IMR-90 (cell line): ENCODE measurements at regions not wholly inside any gene's neighbourhood (a gene's known extent, or its start where the extent isn't known, plus 50 kb on each side); places are given as distances from the start of the nearest gene placed in this dataset.

Experiments used
- ATAC-seq: fragments of 200-7000 bp; cut with Tn5 transposase; 2 replicates; pipeline ENCODE4 v1.9.1; 2020; ENCODE audit warnings: low read depth, mild to moderate bottlenecking, moderate library complexity
- BruUV-seq: library from RNA; stranded (reverse); fragments of 400-500 nt; replicated peaks from 2 replicates; lab custom pipeline; 2021; lab: Mats Ljungman, UMichigan
- CTCF ChIA-PET: fragments of 300-600 bp; formaldehyde crosslinking; extraction: SDS; loops from one replicate; lab custom pipeline; 2021; ENCODE audit warnings: antibody characterized with exemption; lab: Yijun Ruan, JAX
- POLR2A ChIA-PET: fragments of 300-600 bp; sonication (Branson Sonifier 250); formaldehyde crosslinking; loops from one replicate; lab custom pipeline; 2022; ENCODE audit warnings: antibody characterized with exemption; ENCODE audit not compliant: unreplicated experiment; lab: Charles Lee
- DNase-seq: peaks from one replicate; pipeline ENCODE4 v3.0.0; 2013
- H2AFZ ChIP-seq: replicated peaks from 2 replicates; pipeline ENCODE3; 2013; ENCODE audit warnings: low read length, mild to moderate bottlenecking; ENCODE audit not compliant: poor library complexity
- H2AK5ac ChIP-seq: 2 replicates; pipeline ENCODE4 v1.6.1; 2013; ENCODE audit warnings: low read depth, low read length, inconsistent platforms
- H2AK9ac ChIP-seq: replicated peaks from 2 replicates; pipeline ENCODE3; 2013; ENCODE audit warnings: mild to moderate bottlenecking, low read depth, low read length, moderate library complexity; ENCODE audit not compliant: poor library complexity
- H2BK120ac ChIP-seq: 2 replicates; pipeline ENCODE4 v1.6.1; 2013; ENCODE audit warnings: low read depth, low read length, inconsistent platforms
- H2BK15ac ChIP-seq: 3 replicates; pipeline ENCODE4 v1.6.1; 2013; ENCODE audit warnings: low read depth, low read length, inconsistent platforms
- H2BK20ac ChIP-seq: 2 replicates; pipeline ENCODE4 v1.6.1; 2013; ENCODE audit warnings: low read depth, mild to moderate bottlenecking, inconsistent platforms, low read length, moderate library complexity
- H2BK5ac ChIP-seq: 2 replicates; pipeline ENCODE4 v1.6.1; 2013; ENCODE audit warnings: mild to moderate bottlenecking, low read depth, low read length, inconsistent platforms; ENCODE audit not compliant: poor library complexity, severe bottlenecking
- H3K14ac ChIP-seq: replicated peaks from 2 replicates; pipeline ENCODE4 v1.6.1; 2013; ENCODE audit warnings: low read depth, low read length, inconsistent platforms
- H3K18ac ChIP-seq: 2 replicates; pipeline ENCODE4 v1.6.1; 2013; ENCODE audit warnings: low read depth, low read length, control low read depth
- H3K23ac ChIP-seq: 2 replicates; pipeline ENCODE4 v1.6.1; 2013; ENCODE audit warnings: low read depth, low read length, inconsistent platforms
- H3K27ac ChIP-seq: 2 replicates; pipeline ENCODE4 v1.5.1; 2013; ENCODE audit warnings: mild to moderate bottlenecking, control low read depth, low read length; ENCODE audit not compliant: insufficient read depth
- H3K27me3 ChIP-seq: 2 replicates; pipeline ENCODE4 v1.6.1; 2013; ENCODE audit warnings: low read length; ENCODE audit not compliant: control insufficient read depth, insufficient read depth
- H3K36me3 ChIP-seq: 2 replicates; pipeline ENCODE4 v1.6.1; 2013; ENCODE audit warnings: low read length, mixed read lengths; ENCODE audit not compliant: control insufficient read depth, insufficient read depth
- H3K4ac ChIP-seq: 2 replicates; pipeline ENCODE4 v1.6.1; 2013; ENCODE audit warnings: low read depth, low read length, inconsistent platforms
- H3K4me1 ChIP-seq: 2 replicates; pipeline ENCODE4 v1.6.1; 2013; ENCODE audit warnings: low read length, mixed read lengths; ENCODE audit not compliant: control insufficient read depth, insufficient read depth
- H3K4me2 ChIP-seq: 2 replicates; pipeline ENCODE4 v1.6.1; 2013; ENCODE audit warnings: low read depth, mild to moderate bottlenecking, control low read depth, low read length, moderate library complexity
- H3K4me3 ChIP-seq: 2 replicates; pipeline ENCODE4 v1.5.1; 2013; ENCODE audit warnings: low read depth, mild to moderate bottlenecking, control low read depth, low read length, moderate library complexity; ENCODE audit not compliant: insufficient read depth
- H3K56ac ChIP-seq: 2 replicates; pipeline ENCODE4 v1.6.1; 2013; ENCODE audit warnings: low read length, inconsistent platforms; ENCODE audit not compliant: insufficient read depth; ENCODE audit errors: extremely low read depth
- H3K79me1 ChIP-seq, 2 experiments: 2 replicates each; pipeline ENCODE4 v1.6.1; 2013; ENCODE audit warnings: low read length in 2 of 2, inconsistent platforms in 1 of 2, low read depth in 1 of 2
- H3K9ac ChIP-seq: 2 replicates; pipeline ENCODE4 v1.6.1; 2013; ENCODE audit warnings: low read depth, low read length, control low read depth
- H3K9me1 ChIP-seq: 2 replicates; pipeline ENCODE4 v1.6.1; 2013; ENCODE audit warnings: low read length, inconsistent platforms; ENCODE audit not compliant: insufficient read depth
- H3K9me3 ChIP-seq: 2 replicates; pipeline ENCODE4 v1.6.1; 2013; ENCODE audit warnings: low read length; ENCODE audit not compliant: control insufficient read depth, insufficient read depth
- H4K20me1 ChIP-seq: 2 replicates; pipeline ENCODE4 v1.6.1; 2013; ENCODE audit warnings: low read length, inconsistent platforms; ENCODE audit not compliant: insufficient read depth
- H4K5ac ChIP-seq: 2 replicates; pipeline ENCODE4 v1.6.1; 2013; ENCODE audit warnings: mild to moderate bottlenecking, low read depth, low read length, control low read depth
- H4K8ac ChIP-seq, 2 experiments: 2 replicates each; pipeline ENCODE4 v1.6.1; 2013; ENCODE audit warnings: low read depth in 2 of 2, low read length in 2 of 2, control low read depth in 1 of 2, inconsistent platforms in 1 of 2
- H4K91ac ChIP-seq: 2 replicates; pipeline ENCODE4 v1.6.1; 2013; ENCODE audit warnings: low read depth, low read length, inconsistent platforms; ENCODE audit not compliant: insufficient read depth
- CHD1 ChIP-seq: IDR thresholded peaks from 2 replicates; pipeline ENCODE4 v1.6.1; 2012; ENCODE audit warnings: low read depth, low read length, improper control_type of control experiment
- CTCF ChIP-seq: conservative IDR thresholded peaks from 2 replicates; pipeline ENCODE4 v1.5.1; 2012; ENCODE audit warnings: mild to moderate bottlenecking, low read depth, low read length, improper control_type of control experiment
- FOS ChIP-seq: fragments of 150-350 bp; IDR thresholded peaks from 2 replicates; pipeline ENCODE4 v1.6.1; 2016; ENCODE audit warnings: low read depth, low read length
- NFE2L2 ChIP-seq: fragments of 150-350 bp; IDR thresholded peaks from 2 replicates; pipeline ENCODE4 v1.6.1; 2016; ENCODE audit warnings: low read depth, mild to moderate bottlenecking, low read length
- POLR2A ChIP-seq: IDR thresholded peaks from 2 replicates; pipeline ENCODE4 v1.6.1; 2012; ENCODE audit warnings: mild to moderate bottlenecking, low read depth, low read length
- RAD21 ChIP-seq: IDR thresholded peaks from 2 replicates; pipeline ENCODE4 v1.6.1; 2012; ENCODE audit warnings: low read length, improper control_type of control experiment
- RCOR1 ChIP-seq: IDR thresholded peaks from 2 replicates; pipeline ENCODE4 v1.6.1; 2012; ENCODE audit warnings: mild to moderate bottlenecking, low read length, improper control_type of control experiment; ENCODE audit not compliant: insufficient replicate concordance
- USF2 ChIP-seq: fragments of 150-350 bp; IDR thresholded peaks from 2 replicates; pipeline ENCODE4 v1.6.1; 2017; ENCODE audit warnings: mild to moderate bottlenecking, antibody characterized with exemption, low read length, low read depth
- WGBS, 2 experiments: methylation state at CpG; one replicate each; pipeline versions ENCODE4 v1.1.5 to v1.1.7; 2013; ENCODE audit warnings: missing lambda C conversion rate in 2 of 2; ENCODE audit not compliant: insufficient read length in 1 of 2; ENCODE audit errors: extremely low coverage in 2 of 2; 5-methylcytosine and 5-hydroxymethylcytosine counted together
- dilution Hi-C: fragments of 300-500 bp; cut with HindIII; formaldehyde crosslinking; loops from one replicate; pipeline ENCODE4 v1.14.3; 2018; ENCODE audit warnings: low sequenced_read_pairs; ENCODE audit not compliant: unreplicated experiment
- in situ Hi-C: fragments of 300-500 bp; cut with MboI; formaldehyde crosslinking; loops from 3 replicates; pipeline ENCODE4 v1.14.3; 2019; ENCODE audit warnings: low sequenced_read_pairs, inconsistent platforms, mixed read lengths
- intact Hi-C: fragments of 100-400 bp; cut with micrococcal nuclease; formaldehyde crosslinking; loops from 2 replicates; pipeline ENCODE4 v1.10.0; 2022

GRCh38 chr5:118327389-118327788, 661.0 kb downstream of the DTWD2 start:
- Histone ChIP-seq H3K79me1 (no peaks in the 10 kb centered on the region), H4K20me1 (no peaks in the 10 kb centered on the region), H3K4ac (no peak overlapping the region), H4K91ac (no peak overlapping the region), H3K23ac (no peak overlapping the region), H2AFZ (no peak overlapping the region), H3K56ac (no peak overlapping the region), H3K18ac (no peak overlapping the region), H2BK120ac (no peak overlapping the region), H2BK15ac (no peak overlapping the region), H2AK9ac (no peak overlapping the region), H3K4me3 (no peak overlapping the region), H3K14ac (no peak overlapping the region), H4K8ac (no peak overlapping the region), H2BK20ac (no peak overlapping the region), H3K4me2 (no peak overlapping the region), H3K4me1 (no peaks in the 10 kb centered on the region), H3K36me3 (no peaks in the 10 kb centered on the region), H3K9ac (no peak overlapping the region), H2AK5ac (no peak overlapping the region), H3K9me1 (no peaks in the 10 kb centered on the region), H3K9me3 (peaks cover 5% of the 10 kb centered on the region), H3K27me3 (no peaks in the 10 kb centered on the region), H4K5ac (no peak overlapping the region), H2BK5ac (no peak overlapping the region), H3K27ac (no peak overlapping the region)
- ChIA-PET POLR2A (no interaction called here), CTCF (no interaction called here)
- in situ Hi-C loops = no loop called here
- DNase-seq (no peak), ATAC-seq (no peak)
- TF ChIP-seq USF2 (no peak), CHD1 (no peak), RAD21 (no peak), CTCF (no peak), RCOR1 (no peak), POLR2A (no peak), FOS (no peak), NFE2L2 (no peak)
- WGBS, 2 experiments = no CpG with 5 or more reads among the region's 3 CpGs
- dilution Hi-C loops = no loop called here
- no TSS peak for BruUV-seq
- intact Hi-C loops = no loop called here
